ENCODE measurements at regions not wholly inside any gene's neighbourhood (a gene's known extent, or its start where the extent isn't known, plus 50 kb on each side); places are given as distances from the start of the nearest gene placed in this dataset.

DNA sequence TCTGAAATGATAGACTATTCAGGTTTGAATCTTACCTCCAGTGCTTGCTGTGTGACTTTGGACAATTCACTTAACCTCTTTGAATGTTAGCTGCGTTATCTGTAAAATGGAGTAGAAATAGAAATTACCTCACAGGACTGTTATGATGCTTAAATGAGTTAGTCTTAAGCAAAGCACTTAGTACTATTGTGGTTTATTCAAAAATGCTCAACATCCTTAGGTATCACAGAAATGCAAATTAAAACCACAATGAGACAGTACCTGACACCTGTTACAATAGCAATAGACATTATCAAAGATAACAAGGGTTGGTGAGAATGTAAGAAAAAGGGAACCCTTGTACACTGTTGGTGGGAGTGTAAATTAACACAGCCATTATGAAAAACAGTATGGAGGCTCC lies 77.6 kb upstream of the FREM1 start:
- TF ChIP-seq POLR2A (IDR thresholded peaks at IDR 0.05; ENCODE audit: low read length) (no peak), GATA1 (IDR thresholded peaks at IDR 0.05; ENCODE audit: low read depth, low read length) (no peak)
